Activated CD8-positive, alpha-beta T cell treated with anti-CD3 and anti-CD28 coated beads for 36 hours (primary cell): ENCODE measurements at regions not wholly inside any gene's neighbourhood (a gene's known extent, or its start where the extent isn't known, plus 50 kb on each side); places are given as distances from the start of the nearest gene placed in this dataset.
A peak's percentile ranks its signal among the peaks of the same experiment; 100 is the strongest.
"Not testable (repeated sequence)": the region's sequence is repeated elsewhere in the genome, so short reads cannot be mapped to it uniquely, and the experiment has no call there.

Experiments
- ATAC-seq: fragments of 200-7000 bp; cut with Tn5 transposase; one replicate; pipeline ENCODE4 v1.10.0; 2021; ENCODE audit warnings: mild to moderate bottlenecking, moderate library complexity
- CTCF ChIA-PET: fragments of 350-600 bp; sonication (Branson Sonifier 250); formaldehyde crosslinking; loops from one replicate; lab custom pipeline; 2021; ENCODE audit warnings: antibody characterized with exemption; lab: Charles Lee
- POLR2A ChIA-PET: fragments of 350-600 bp; sonication (Branson Sonifier 250); formaldehyde crosslinking; loops from one replicate; lab custom pipeline; 2021; ENCODE audit warnings: antibody characterized with exemption; lab: Charles Lee
- DNase-seq: peaks from one replicate; pipeline ENCODE4 v3.0.0-alpha.2; 2020
- H3K27ac Mint-ChIP-seq: one replicate; pipeline ENCODE4 v1.8.0; 2021; ENCODE audit warnings: mild to moderate bottlenecking, mixed read lengths
- H3K27me3 Mint-ChIP-seq: one replicate; pipeline ENCODE4 v1.8.0; 2021; ENCODE audit warnings: mixed read lengths
- H3K36me3 Mint-ChIP-seq: one replicate; pipeline ENCODE4 v1.8.0; 2021; ENCODE audit warnings: low read depth, mixed read lengths
- H3K4me1 Mint-ChIP-seq: one replicate; pipeline ENCODE4 v1.8.0; 2021; ENCODE audit warnings: low read depth, mixed read lengths
- H3K4me3 Mint-ChIP-seq: one replicate; pipeline ENCODE4 v1.8.0; 2021; ENCODE audit warnings: mild to moderate bottlenecking, moderate library complexity, mixed read lengths
- H3K9me3 Mint-ChIP-seq: one replicate; pipeline ENCODE4 v1.8.0; 2021; ENCODE audit warnings: mixed read lengths
- CTCF ChIP-seq: fragments of 200-600 bp; IDR thresholded peaks from one replicate; pipeline ENCODE4 v1.8.0; 2022; ENCODE audit warnings: antibody characterized with exemption, mild to moderate bottlenecking
- intact Hi-C: fragments of 100-400 bp; cut with micrococcal nuclease; formaldehyde crosslinking; loops from one replicate; pipeline ENCODE4 v1.10.0; 2022

DNA sequence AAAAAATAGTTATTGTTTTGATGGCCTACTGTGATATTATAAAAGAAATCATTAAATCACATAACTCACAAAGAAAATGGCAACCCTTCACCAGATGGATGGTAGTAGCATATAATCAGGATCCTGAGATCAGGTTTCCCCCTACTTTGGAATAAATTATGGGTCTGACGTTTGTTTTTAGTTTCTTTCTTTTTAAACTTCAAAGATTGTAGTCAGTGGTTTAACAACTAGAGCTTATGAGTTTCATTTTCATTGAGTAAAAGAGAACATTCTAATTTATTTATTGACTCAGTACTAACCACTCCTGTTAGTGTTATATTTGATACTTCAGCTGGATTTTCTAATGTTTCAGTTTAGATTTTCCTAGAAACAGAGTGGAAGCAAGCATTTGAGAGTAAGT lies 218.0 kb upstream of the PCSK5 start:
- H3K27ac Mint-ChIP-seq = no peak overlapping the region
- ATAC-seq (peak; percentile 73), DNase-seq (no peak)
- H3K9me3 Mint-ChIP-seq = no peaks in the 10 kb centered on the region
- ChIA-PET POLR2A (no interaction called here), CTCF (interaction anchor here (1.2 kb wide), 1 partner anchor 10 kb away, joined by 3 read pairs; no protein-coding TSS in a partner anchor)
- H3K27me3 Mint-ChIP-seq = peaks cover 6% of the 10 kb centered on the region
- no peak overlapping the region for H3K4me3 Mint-ChIP-seq
- intact Hi-C loops = no loop called here
- H3K36me3 Mint-ChIP-seq = no peaks in the 10 kb centered on the region
- TF ChIP-seq CTCF = no peak
- H3K4me1 Mint-ChIP-seq = peaks cover 3% of the 10 kb centered on the region

- DNase-seq (no peak), ATAC-seq (no peak)
- POLR2A ChIA-PET = no interaction called here
- no peak overlapping the region for H3K27ac Mint-ChIP-seq
- intact Hi-C loops = no loop called here
- no peaks in the 10 kb centered on the region for H3K4me1 Mint-ChIP-seq
- no peak overlapping the region for H3K4me3 Mint-ChIP-seq
- TF ChIP-seq CTCF = no peak
- H3K36me3 Mint-ChIP-seq = no peaks in the 10 kb centered on the region
- CTCF ChIA-PET = interaction anchor here (1.6 kb wide), 1 partner anchor 12 kb away, joined by 3 read pairs; no protein-coding TSS in a partner anchor
- H3K27me3 Mint-ChIP-seq = peaks cover 2% of the 10 kb centered on the region
- H3K9me3 Mint-ChIP-seq = peaks cover 4% of the 10 kb centered on the region
These were observed 206.9 kb upstream of the PCSK5 start for GRCh38 chr9:75683591-75683990.

DNA sequence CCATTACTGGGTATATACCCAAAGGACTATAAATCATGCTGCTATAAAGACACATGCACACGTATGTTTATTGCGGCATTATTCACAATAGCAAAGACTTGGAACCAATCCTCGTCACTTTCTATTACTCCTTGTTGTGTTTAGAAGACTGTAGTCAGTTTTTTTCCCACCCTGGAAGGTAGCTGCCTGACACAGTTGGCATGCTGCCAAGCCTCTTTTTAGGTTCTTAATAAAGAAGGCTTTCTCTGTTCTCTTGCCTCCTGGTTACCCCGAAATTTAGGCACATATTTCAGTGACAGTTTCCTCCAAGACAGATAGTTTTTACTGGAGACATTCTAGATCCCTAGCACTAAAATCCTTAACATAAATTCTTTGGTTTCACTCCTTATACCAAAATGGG lies 205.4 kb upstream of the PCSK5 start:
- Mint-ChIP-seq H3K27ac (no peak overlapping the region), H3K4me1 (no peaks in the 10 kb centered on the region), H3K36me3 (no peaks in the 10 kb centered on the region), H3K27me3 (peaks cover under 1% of the 10 kb centered on the region), H3K9me3 (peaks cover 4% of the 10 kb centered on the region), H3K4me3 (no peak overlapping the region)
- DNase-seq (no peak), ATAC-seq (no peak)
- ChIA-PET POLR2A (no interaction called here), CTCF (no interaction called here)
- intact Hi-C loops = no loop called here
- TF ChIP-seq CTCF = no peak

- Mint-ChIP-seq H3K36me3 (no peaks in the 10 kb centered on the region), H3K27ac (no peak overlapping the region), H3K27me3 (no peaks in the 10 kb centered on the region), H3K4me3 (no peak overlapping the region), H3K9me3 (peaks cover 4% of the 10 kb centered on the region), H3K4me1 (no peaks in the 10 kb centered on the region)
- intact Hi-C loops = no loop called here
- ATAC-seq (no peak), DNase-seq (no peak)
- CTCF ChIA-PET = no interaction called here
- no peak for TF ChIP-seq CTCF
- POLR2A ChIA-PET = no interaction called here
These were observed 203.0 kb upstream of the PCSK5 start for GRCh38 chr9:75687359-75687953.

GRCh38 chr9:75690551-75690950 lies 199.9 kb upstream of the PCSK5 start:
- intact Hi-C loops, CTCF ChIA-PET, POLR2A ChIA-PET, H3K27ac Mint-ChIP-seq, ATAC-seq, H3K4me3 Mint-ChIP-seq, H3K36me3 Mint-ChIP-seq, H3K27me3 Mint-ChIP-seq, H3K4me1 Mint-ChIP-seq, DNase-seq, H3K9me3 Mint-ChIP-seq: not testable (repeated sequence)
